ENCODE measurements at regions not wholly inside any gene's neighbourhood (a gene's known extent, or its start where the extent isn't known, plus 50 kb on each side); places are given as distances from the start of the nearest gene placed in this dataset.

DNA sequence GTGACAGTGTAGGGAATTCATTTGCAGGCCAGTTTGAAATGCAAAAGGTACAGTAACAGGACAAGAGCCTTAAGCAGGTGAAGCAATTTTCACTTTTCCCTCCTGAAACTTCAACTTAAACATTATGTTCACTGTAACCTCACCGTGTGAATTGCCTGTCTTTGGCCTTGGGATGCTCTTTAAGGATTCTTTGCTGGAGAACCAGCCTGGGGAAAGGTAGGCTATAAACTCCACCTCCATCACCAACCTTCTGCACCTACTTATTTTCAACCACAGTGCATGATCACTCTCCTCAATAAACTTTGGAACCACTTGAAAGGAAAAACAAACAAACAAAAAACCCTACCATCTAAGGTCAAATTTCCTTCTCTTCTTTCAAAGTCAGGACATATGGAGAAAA lies 300.5 kb downstream of the TLE1 start:
- no peak for DNase-seq

DNA sequence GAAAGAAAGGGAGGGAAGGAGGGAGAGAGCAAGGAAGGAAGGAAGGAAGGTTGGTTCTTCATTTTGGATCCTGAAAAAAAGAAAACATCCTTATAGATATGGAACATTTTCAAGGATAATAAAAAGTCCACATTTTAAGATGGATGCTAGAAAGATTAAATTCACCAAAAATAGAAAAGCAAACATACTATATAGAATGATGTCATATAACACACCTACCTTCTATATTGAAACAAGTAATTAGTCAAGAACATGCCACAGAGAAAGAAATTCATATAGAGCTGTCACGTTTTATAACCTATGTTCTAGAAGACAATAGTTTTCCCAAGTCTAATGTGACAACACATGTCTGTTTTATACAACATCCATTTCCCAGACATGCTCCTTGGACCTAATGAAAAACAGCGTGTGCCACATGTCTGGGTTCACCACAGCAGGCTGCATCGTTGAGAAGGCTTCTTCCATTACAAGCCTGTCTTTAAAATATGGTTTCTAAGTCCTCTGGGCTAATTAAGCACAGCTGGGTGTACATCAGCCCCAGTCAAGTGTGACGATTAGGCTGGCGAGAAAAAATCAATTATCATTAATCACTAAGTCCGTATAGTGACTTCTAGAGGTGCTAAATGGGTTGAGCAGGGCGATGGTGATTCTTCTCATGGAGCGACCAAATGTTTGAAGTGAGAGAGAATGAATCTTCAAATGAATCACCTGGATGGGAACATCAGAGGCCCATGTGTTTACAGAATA lies 301.8 kb downstream of the TLE1 start:
- no peak for DNase-seq

DNA sequence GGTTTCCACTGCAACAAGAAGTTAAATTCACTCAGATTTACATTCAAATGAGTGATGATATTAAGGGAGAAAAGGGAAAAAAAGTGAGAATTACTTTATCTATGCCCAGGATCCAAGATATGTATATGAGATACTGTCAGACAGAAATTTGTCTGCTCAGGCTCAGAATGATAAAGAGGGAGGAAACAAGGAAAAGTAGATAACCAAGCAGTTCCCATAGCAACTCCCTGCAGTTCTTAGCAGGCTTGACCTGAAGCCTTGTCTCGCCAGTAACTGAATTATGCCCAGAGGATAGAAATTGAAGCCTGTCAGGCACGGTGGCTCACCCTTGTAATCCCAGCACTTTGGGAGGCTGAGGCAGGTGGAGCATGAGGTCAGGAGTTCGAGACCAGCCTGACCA lies 304.4 kb downstream of the TLE1 start:
- DNase-seq: no peak

- no peak for DNase-seq
These were observed 307.1 kb downstream of the TLE1 start for GRCh38 chr9:81382281-81382680.

DNA sequence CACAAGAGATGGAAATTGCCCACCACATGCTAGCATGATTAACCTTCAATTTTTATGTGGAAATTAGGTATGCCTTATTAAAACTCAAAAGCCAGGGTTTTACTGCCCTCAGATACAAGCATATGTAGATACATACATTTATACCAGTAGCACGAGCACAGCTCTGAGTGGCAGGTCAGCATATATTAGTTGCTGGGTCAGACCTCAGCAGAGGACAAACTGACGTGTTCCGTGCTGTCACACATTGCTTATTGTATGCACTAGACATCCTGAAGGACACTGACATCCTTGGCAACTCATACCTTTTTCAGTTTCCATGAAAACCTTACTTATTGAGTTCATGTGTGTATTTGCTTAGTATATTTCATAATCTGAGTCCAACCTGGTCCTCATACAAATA lies 307.7 kb downstream of the TLE1 start:
- DNase-seq: no peak

GRCh38 chr9:81380504-81381359 lies 308.6 kb downstream of the TLE1 start:
- DNase-seq: no peak

GRCh38 chr9:81379655-81380054 lies 309.7 kb downstream of the TLE1 start:
- no peak for DNase-seq

- no peak for DNase-seq
These were observed 311.4 kb downstream of the TLE1 start for GRCh38 chr9:81377921-81378320.

- DNase-seq: peak; percentile 69
These were observed 312.0 kb downstream of the TLE1 start for GRCh38 chr9:81377320-81377719.

- DNase-seq: no peak
These were observed 313.9 kb downstream of the TLE1 start for GRCh38 chr9:81375187-81376100.

- DNase-seq: no peak
These were observed 314.7 kb downstream of the TLE1 start for GRCh38 chr9:81374459-81375186.

DNA sequence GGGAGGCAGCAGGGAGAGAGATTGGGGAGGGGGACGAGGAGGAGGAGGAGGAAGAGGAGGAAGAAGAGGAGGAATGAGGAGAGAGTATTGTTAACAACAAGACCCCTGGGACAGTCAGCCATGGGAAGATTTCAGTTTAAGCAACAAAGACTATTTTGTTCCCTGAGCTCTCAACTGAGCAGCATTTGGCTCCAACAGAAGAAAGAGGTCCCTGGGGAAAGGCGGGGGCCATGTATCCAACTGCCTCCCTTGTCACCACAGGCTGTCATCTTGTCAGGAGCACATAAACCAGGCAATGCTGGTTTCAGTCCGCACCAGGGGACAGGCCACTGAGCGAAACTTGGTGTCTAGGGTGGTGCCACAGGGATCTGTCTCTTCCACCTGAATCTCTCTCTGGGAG lies 316.1 kb downstream of the TLE1 start:
- no peak for DNase-seq

DNA sequence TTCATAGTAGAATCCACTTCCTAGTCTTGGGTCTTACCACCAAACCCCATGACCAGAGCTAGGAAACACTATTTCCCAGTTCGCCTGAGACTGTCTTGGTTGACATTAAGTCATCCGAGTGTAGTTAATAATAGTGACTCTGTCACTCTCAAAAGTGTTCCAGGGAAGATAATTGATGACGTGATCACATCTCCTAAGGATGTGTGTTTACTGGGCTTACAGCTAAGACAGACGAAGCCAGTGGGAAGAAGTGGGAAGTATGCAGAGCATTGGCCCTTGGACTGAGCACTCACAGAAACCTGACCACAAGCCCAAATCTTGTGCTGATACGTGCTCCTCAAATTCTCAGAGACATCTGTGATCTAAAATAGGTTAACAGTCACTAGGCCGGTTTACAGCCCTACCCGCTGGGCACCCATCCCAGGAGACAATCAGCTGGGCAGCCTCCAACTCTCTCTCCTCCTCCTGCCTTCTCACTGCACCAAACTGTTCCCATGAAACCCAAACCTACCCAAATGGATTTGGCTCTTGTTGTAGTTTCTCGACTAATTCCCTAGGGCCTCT lies 316.6 kb downstream of the TLE1 start:
- no peak for DNase-seq

DNA sequence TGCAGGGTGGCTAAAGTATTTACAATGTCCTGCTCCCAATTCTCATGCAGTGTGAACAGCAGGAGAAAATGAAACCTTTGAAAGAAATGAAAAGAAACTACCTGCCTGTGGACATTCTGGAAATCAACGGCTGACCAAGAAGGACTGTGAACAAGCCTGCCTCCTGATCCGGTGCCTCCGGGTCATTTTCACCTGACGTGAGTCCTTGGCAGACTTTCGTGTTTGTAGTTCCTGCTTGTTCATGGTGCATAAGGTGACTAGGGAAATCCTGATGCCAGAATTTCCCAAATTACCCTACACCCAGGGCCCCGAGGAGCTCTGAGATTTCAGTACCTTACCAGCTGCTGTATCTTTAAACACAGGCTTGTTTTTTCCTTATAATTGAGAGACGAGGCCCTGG lies 317.5 kb downstream of the TLE1 start:
- no peak for DNase-seq

DNA sequence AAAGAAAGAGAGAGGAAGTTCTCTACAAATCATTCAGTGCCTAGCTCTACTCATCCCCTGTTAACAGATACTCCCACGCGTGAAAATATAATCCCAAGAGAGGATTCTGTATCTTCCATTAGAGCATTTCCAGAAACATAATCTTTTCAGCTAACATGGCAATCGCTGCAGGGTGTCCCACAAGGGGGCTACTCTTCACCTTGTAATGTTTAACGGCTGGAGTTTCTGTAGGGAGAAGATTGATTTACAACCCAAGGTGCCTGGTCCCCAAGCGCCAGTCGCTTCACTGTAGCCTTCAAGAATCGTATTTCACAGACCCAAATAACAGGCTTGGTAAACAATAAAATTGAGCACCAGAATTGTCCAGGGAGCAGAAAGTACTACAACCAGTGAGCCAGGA lies 318.7 kb downstream of the TLE1 start:
- no peak for DNase-seq

DNA sequence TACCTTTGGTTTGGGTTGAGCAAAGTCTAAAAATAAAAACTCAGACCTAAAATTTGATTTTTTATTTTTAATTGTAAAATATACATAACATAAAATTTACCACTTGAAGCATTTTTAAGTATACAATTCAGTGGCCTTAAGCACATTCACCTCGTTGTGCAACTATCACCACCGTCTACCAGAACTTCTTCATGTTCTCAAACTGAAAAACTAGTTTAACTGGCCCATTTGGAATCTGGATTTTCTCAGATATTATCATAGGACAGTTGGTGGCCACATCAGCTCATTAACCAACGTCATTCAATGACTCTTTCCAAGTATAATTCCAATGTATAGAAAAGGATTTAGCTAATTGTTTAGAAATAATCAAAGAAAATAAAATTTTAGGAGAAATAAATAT lies 319.3 kb downstream of the TLE1 start:
- no peak for DNase-seq

DNA sequence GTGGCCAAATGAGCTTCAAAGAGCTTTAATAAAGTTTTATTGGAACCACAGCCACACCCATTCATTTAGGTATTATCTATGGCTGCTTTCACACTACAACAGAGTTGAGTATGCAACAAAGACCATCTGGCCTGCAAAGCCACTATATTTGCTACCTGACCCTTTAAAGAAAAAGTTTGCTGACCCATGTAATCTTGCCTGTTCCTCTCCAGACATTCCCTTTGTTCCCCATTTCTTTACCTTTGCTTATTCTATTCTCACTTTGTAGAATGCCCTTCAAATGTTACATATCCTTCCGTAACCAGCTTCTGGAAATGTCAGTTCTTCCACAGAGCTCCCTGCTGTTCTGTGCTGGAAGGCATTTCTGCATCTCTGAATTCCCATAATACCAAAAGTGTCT lies 320.2 kb downstream of the TLE1 start:
- no peak for DNase-seq

GRCh38 chr9:81363916-81364480 lies 325.3 kb downstream of the TLE1 start:
- DNase-seq: no peak

DNA sequence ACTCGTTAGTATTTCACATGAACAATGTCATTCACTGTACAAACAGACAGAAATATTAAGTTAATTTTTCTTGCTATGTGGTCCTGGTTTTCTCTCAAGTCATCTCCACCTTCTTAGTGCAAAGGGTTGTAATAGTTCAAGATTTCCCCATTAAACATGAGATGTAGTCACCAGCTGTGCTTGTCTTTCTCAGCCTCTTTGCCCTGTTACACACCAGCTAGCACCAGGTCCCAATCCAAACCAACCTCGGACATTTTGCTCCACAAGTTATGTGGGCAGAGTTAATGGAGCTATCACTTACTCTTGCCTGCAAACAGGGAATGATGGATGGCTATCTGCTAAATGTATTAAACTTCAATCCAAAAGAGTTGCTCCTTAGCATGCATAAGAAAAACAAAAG lies 328.1 kb downstream of the TLE1 start:
- no peak for DNase-seq

GRCh38 chr9:81351166-81351565 lies 338.2 kb downstream of the TLE1 start:
- no peak for DNase-seq

GRCh38 chr9:81344366-81344765 lies 345.0 kb downstream of the TLE1 start:
- DNase-seq: no peak

GRCh38 chr9:81335879-81336421 lies 353.4 kb downstream of the TLE1 start:
- no peak for DNase-seq
